Germinal center (tissue), 1 donor: ENCODE measurements at regions not wholly inside any gene's neighbourhood (a gene's known extent, or its start where the extent isn't known, plus 50 kb on each side); places are given as distances from the start of the nearest gene placed in this dataset.
"Not testable (repeated sequence)": the region's sequence is repeated elsewhere in the genome, so short reads cannot be mapped to it uniquely, and the experiment has no call there.

Experiments
- DNase-seq: peaks from one replicate; pipeline ENCODE4 v3.0.0; 2012; ENCODE audit warnings: mixed read lengths, low spot score

- no peak for DNase-seq
These were observed 1263.6 kb upstream of the GOT2 start for GRCh38 chr16:59997706-59998105.

- no peak for DNase-seq
These were observed 1259.0 kb upstream of the GOT2 start for GRCh38 chr16:59993101-59993500.

- no peak for DNase-seq
These were observed 1257.1 kb upstream of the GOT2 start for GRCh38 chr16:59991171-59991570.

- DNase-seq: no peak
These were observed 1254.5 kb upstream of the GOT2 start for GRCh38 chr16:59988591-59988990.

GRCh38 chr16:59975953-59976352, 1241.8 kb upstream of the GOT2 start:
- DNase-seq: no peak

GRCh38 chr16:59973966-59974365, 1239.8 kb upstream of the GOT2 start:
- no peak for DNase-seq

- no peak for DNase-seq
These were observed 1237.1 kb upstream of the GOT2 start for GRCh38 chr16:59971264-59971663.

- no peak for DNase-seq
These were observed 1230.3 kb upstream of the GOT2 start for GRCh38 chr16:59964232-59964924.

GRCh38 chr16:59959311-59959710, 1225.2 kb upstream of the GOT2 start:
- no peak for DNase-seq

- DNase-seq: no peak
These were observed 1216.3 kb upstream of the GOT2 start for GRCh38 chr16:59950431-59950830.

- DNase-seq: not testable (repeated sequence)
These were observed 1209.9 kb upstream of the GOT2 start for GRCh38 chr16:59944041-59944440.

GRCh38 chr16:59941594-59941993, 1207.5 kb upstream of the GOT2 start:
- no peak for DNase-seq

- DNase-seq: no peak
These were observed 1185.9 kb upstream of the GOT2 start for GRCh38 chr16:59920054-59920453.

- no peak for DNase-seq
These were observed 1179.5 kb upstream of the GOT2 start for GRCh38 chr16:59913666-59914065.

GRCh38 chr16:59909262-59909661, 1175.1 kb upstream of the GOT2 start:
- no peak for DNase-seq

- DNase-seq: no peak
These were observed 1173.5 kb upstream of the GOT2 start for GRCh38 chr16:59907611-59908010.

- DNase-seq: no peak
These were observed 1171.5 kb upstream of the GOT2 start for GRCh38 chr16:59905606-59906005.

- no peak for DNase-seq
These were observed 1171.0 kb upstream of the GOT2 start for GRCh38 chr16:59905131-59905530.

- DNase-seq: no peak
These were observed 1165.8 kb upstream of the GOT2 start for GRCh38 chr16:59899940-59900339.

GRCh38 chr16:59892376-59892775, 1158.3 kb upstream of the GOT2 start:
- DNase-seq: no peak

- DNase-seq: no peak
These were observed 1153.7 kb upstream of the GOT2 start for GRCh38 chr16:59887856-59888255.

GRCh38 chr16:59886021-59886420, 1151.9 kb upstream of the GOT2 start:
- DNase-seq: no peak

GRCh38 chr16:59881376-59881775, 1147.3 kb upstream of the GOT2 start:
- no peak for DNase-seq

- no peak for DNase-seq
These were observed 1146.5 kb upstream of the GOT2 start for GRCh38 chr16:59880611-59881010.
